H1 (cell line): ENCODE measurements at regions not wholly inside any gene's neighbourhood (a gene's known extent, or its start where the extent isn't known, plus 50 kb on each side); places are given as distances from the start of the nearest gene placed in this dataset.

Source experiments
- CTCF ChIA-PET: fragments of 300-600 bp; sonication (Branson Sonifier 250); formaldehyde crosslinking; loops from one replicate; lab custom pipeline; 2021; ENCODE audit not compliant: partially characterized antibody; lab: Charles Lee
- POLR2A ChIA-PET: fragments of 300-600 bp; sonication (Branson Sonifier 250); formaldehyde crosslinking; loops from one replicate; lab custom pipeline; 2021; ENCODE audit warnings: inconsistent platforms; ENCODE audit not compliant: partially characterized antibody; lab: Charles Lee
- DNase-seq, 2 experiments: peaks; one replicate each; pipeline versions ENCODE4 v3.0.0 to v3.0.0-alpha.2; 2010 to 2022; ENCODE audit warnings: low spot score in 2 of 2, low read depth in 1 of 2, mixed read lengths in 1 of 2
- FAIRE-seq: peaks from 2 replicates; lab custom pipeline; 2011; peaks lifted over from hg19 to GRCh38; lab: Jason Lieb, UNC
- H2AFZ ChIP-seq: 2 replicates; pipeline ENCODE4 v1.8.1; 2012; ENCODE audit warnings: low read length, inconsistent platforms
- H2AK5ac ChIP-seq: 2 replicates; pipeline ENCODE4 v1.6.1; 2013; ENCODE audit warnings: low read depth, low read length
- H2BK120ac ChIP-seq: replicated peaks from 2 replicates; pipeline ENCODE3; 2013; ENCODE audit warnings: low read depth, low read length, inconsistent platforms
- H2BK12ac ChIP-seq: 2 replicates; pipeline ENCODE4 v1.6.1; 2013; ENCODE audit warnings: low read depth, low read length
- H2BK15ac ChIP-seq: 2 replicates; pipeline ENCODE4 v1.6.1; 2013; ENCODE audit warnings: low read length
- H2BK20ac ChIP-seq: 2 replicates; pipeline ENCODE4 v1.6.1; 2013; ENCODE audit warnings: low read length
- H2BK5ac ChIP-seq: 2 replicates; pipeline ENCODE4 v1.6.1; 2013; ENCODE audit warnings: low read depth, low read length
- H3K14ac ChIP-seq: 2 replicates; pipeline ENCODE4 v1.6.1; 2013; ENCODE audit warnings: inconsistent platforms; ENCODE audit not compliant: insufficient read length
- H3K18ac ChIP-seq: 2 replicates; pipeline ENCODE4 v1.6.1; 2013; ENCODE audit warnings: low read length; ENCODE audit errors: extremely low read depth
- H3K23ac ChIP-seq: 2 replicates; pipeline ENCODE4 v1.6.1; 2013; ENCODE audit warnings: inconsistent platforms; ENCODE audit not compliant: insufficient read length
- H3K23me2 ChIP-seq: 2 replicates; pipeline ENCODE4 v1.6.1; 2013; ENCODE audit warnings: low read depth, low read length
- H3K27ac ChIP-seq: 2 replicates; pipeline ENCODE4 v1.6.1; 2011; ENCODE audit warnings: low read depth, low read length, inconsistent platforms
- H3K27me3 ChIP-seq, 4 experiments: replicated peaks in 1 of 4; 1 replicate in 1 of 4; 2 replicates in 3 of 4; pipeline versions ENCODE4 v1.6.1 to v1.8.1; 2011 to 2013; ENCODE audit warnings: low read length in 3 of 4, mild to moderate bottlenecking in 3 of 4, inconsistent platforms in 2 of 4, mixed read lengths in 2 of 4, moderate library complexity in 1 of 4; ENCODE audit not compliant: control insufficient read depth in 3 of 4, insufficient read depth in 3 of 4; ENCODE audit errors: extremely low read depth in 1 of 4
- H3K36me3 ChIP-seq, 4 experiments: 2 replicates each; pipeline versions ENCODE4 v1.6.1 to v1.8.1; 2011 to 2013; ENCODE audit warnings: mild to moderate bottlenecking in 4 of 4, low read length in 3 of 4, moderate library complexity in 2 of 4, control low read depth in 1 of 4, inconsistent platforms in 1 of 4; ENCODE audit not compliant: insufficient read depth in 4 of 4, control insufficient read depth in 2 of 4
- H3K4ac ChIP-seq: replicated peaks from 2 replicates; pipeline ENCODE3; 2013; ENCODE audit warnings: low read length, low read depth, mixed read lengths, inconsistent platforms; ENCODE audit not compliant: insufficient read length
- H3K4me1 ChIP-seq, 4 experiments: replicated peaks in 1 of 4; 1 replicate in 1 of 4; 2 replicates in 3 of 4; pipeline versions ENCODE4 v1.6.1 to v1.8.1; 2011 to 2013; ENCODE audit warnings: low read length in 3 of 4, inconsistent platforms in 2 of 4, mixed read lengths in 1 of 4; ENCODE audit not compliant: insufficient read depth in 4 of 4, control insufficient read depth in 3 of 4
- H3K4me2 ChIP-seq, 2 experiments: 2 replicates each; pipeline versions ENCODE4 v1.6.1 to v1.8.1; 2011 to 2013; ENCODE audit warnings: low read depth in 2 of 2, low read length in 2 of 2, control low read depth in 1 of 2, inconsistent platforms in 1 of 2, mild to moderate bottlenecking in 1 of 2; ENCODE audit not compliant: insufficient read depth in 1 of 2
- H3K4me3 ChIP-seq, 4 experiments: fragments of 200-600, 300-600 bp in 1 of 4; sonication (generic), shearing (Covaris generic), sonication (Bioruptor Twin) in 1 of 4; 2 replicates each; pipeline versions ENCODE4 v1.5.1 to v1.8.1; 2011 to 2016; ENCODE audit warnings: low read length in 4 of 4, low read depth in 3 of 4, control low read depth in 2 of 4, inconsistent platforms in 2 of 4, mild to moderate bottlenecking in 2 of 4, mixed read lengths in 1 of 4, moderate library complexity in 1 of 4; ENCODE audit not compliant: insufficient read depth in 2 of 4; ENCODE audit errors: extremely low read depth in 1 of 4
- H3K56ac ChIP-seq: replicated peaks from 2 replicates; pipeline ENCODE3; 2013; ENCODE audit warnings: low read depth, mild to moderate bottlenecking, mixed read lengths, low read length, inconsistent platforms; ENCODE audit not compliant: insufficient read length
- H3K79me1 ChIP-seq: 2 replicates; pipeline ENCODE4 v1.6.1; 2013; ENCODE audit warnings: low read depth, low read length, control low read depth
- H3K79me2 ChIP-seq, 2 experiments: 2 replicates each; pipeline versions ENCODE4 v1.6.1 to v1.8.1; 2012 to 2013; ENCODE audit warnings: low read length in 2 of 2, mild to moderate bottlenecking in 2 of 2, inconsistent platforms in 1 of 2; ENCODE audit not compliant: insufficient read depth in 2 of 2, control insufficient read depth in 1 of 2
- H3K9ac ChIP-seq, 4 experiments: replicated peaks in 1 of 4; 1 replicate in 1 of 4; 2 replicates in 3 of 4; pipeline versions ENCODE4 v1.6.1 to v1.8.1; 2011 to 2013; ENCODE audit warnings: low read depth in 3 of 4, low read length in 3 of 4, control low read depth in 2 of 4, mild to moderate bottlenecking in 2 of 4, moderate library complexity in 2 of 4, inconsistent platforms in 1 of 4; ENCODE audit errors: extremely low read depth in 1 of 4
- H3K9me3 ChIP-seq, 2 experiments: 2 replicates each; pipeline versions ENCODE4 v1.6.1 to v1.8.1; 2012 to 2013; ENCODE audit warnings: mild to moderate bottlenecking in 2 of 2, moderate library complexity in 2 of 2, control low read depth in 1 of 2, inconsistent platforms in 1 of 2, low read depth in 1 of 2, low read length in 1 of 2, mixed read lengths in 1 of 2; ENCODE audit not compliant: insufficient read depth in 2 of 2
- H4K20me1 ChIP-seq, 2 experiments: replicated peaks in 1 of 2; 2 replicates each; pipeline versions ENCODE3 to v1.8.1; 2011 to 2013; ENCODE audit warnings: inconsistent platforms in 2 of 2, low read length in 2 of 2, mild to moderate bottlenecking in 1 of 2; ENCODE audit not compliant: insufficient read depth in 2 of 2, control insufficient read depth in 1 of 2
- H4K5ac ChIP-seq: 2 replicates; pipeline ENCODE4 v1.6.1; 2013; ENCODE audit warnings: low read length, low read depth, mixed read lengths, inconsistent platforms; ENCODE audit not compliant: insufficient read length
- H4K8ac ChIP-seq: 2 replicates; pipeline ENCODE4 v1.8.0; 2013; ENCODE audit warnings: mild to moderate bottlenecking, moderate library complexity, low read length, inconsistent platforms; ENCODE audit not compliant: insufficient read depth; ENCODE audit errors: extremely low read depth
- H4K91ac ChIP-seq: replicated peaks from 2 replicates; pipeline ENCODE3; 2013; ENCODE audit warnings: low read length, mixed read lengths, inconsistent platforms; ENCODE audit not compliant: insufficient read length
- CBX5 ChIP-seq: fragments of 300-800, 300-1000 bp; sonication (generic); IDR thresholded peaks from 2 replicates; pipeline ENCODE4 v1.7.1; 2016; ENCODE audit warnings: antibody characterized with exemption, low read length, low read depth
- E2F6 ChIP-seq: IDR thresholded peaks from 2 replicates; pipeline ENCODE4 v1.6.1; 2012; ENCODE audit warnings: inconsistent platforms
- EP300 ChIP-seq, 2 experiments: IDR thresholded peaks; 1 replicate in 1 of 2; 2 replicates in 1 of 2; pipeline ENCODE4 v1.6.1; 2011 to 2012; ENCODE audit warnings: low read depth in 2 of 2, low read length in 2 of 2, mild to moderate bottlenecking in 2 of 2, borderline replicate concordance in 1 of 2, inconsistent platforms in 1 of 2, moderate library complexity in 1 of 2
- GTF2F1 ChIP-seq: IDR thresholded peaks from 2 replicates; pipeline ENCODE4 v1.6.1; 2012; ENCODE audit warnings: low read depth, low read length, improper control_type of control experiment, borderline replicate concordance
- SP4 ChIP-seq: IDR thresholded peaks from 2 replicates; pipeline ENCODE4 v1.6.1; 2012; ENCODE audit warnings: low read length, inconsistent platforms
- TAF1 ChIP-seq: IDR thresholded peaks from 2 replicates; pipeline ENCODE4 v1.6.1; 2011; ENCODE audit warnings: mild to moderate bottlenecking, low read depth, low read length
- TEAD4 ChIP-seq: IDR thresholded peaks from 2 replicates; pipeline ENCODE4 v1.6.1; 2012; ENCODE audit warnings: low read depth, low read length, inconsistent platforms, mixed read lengths
- WGBS, 2 experiments: shearing (Covaris generic) in 1 of 2; methylation state at CpG; one replicate each; pipeline versions ENCODE4 v1.1.6 to v1.1.7; 2013 to 2015; ENCODE audit warnings: low lambda C conversion rate in 2 of 2, mixed read lengths in 2 of 2, inconsistent platforms in 1 of 2, low coverage in 1 of 2, missing lambda C conversion rate in 1 of 2; ENCODE audit not compliant: insufficient replicate concordance in 2 of 2, insufficient coverage in 1 of 2, insufficient read length in 1 of 2; ENCODE audit errors: extremely low coverage in 1 of 2, missing lambda C conversion rate in 1 of 2; 5-methylcytosine and 5-hydroxymethylcytosine counted together
- TF ChIP-seq, protein P1 (sequence below), 3 experiments: IDR thresholded peaks; 1 replicate in 2 of 3; 2 replicates in 1 of 3; pipeline versions ENCODE4 v1.5.1 to v1.6.1; 2011; ENCODE audit warnings: low read length in 3 of 3, mild to moderate bottlenecking in 3 of 3, inconsistent platforms in 2 of 3, low read depth in 1 of 3, moderate library complexity in 1 of 3; ENCODE audit not compliant: insufficient read depth in 1 of 3; ENCODE audit errors: control extremely low read depth in 1 of 3

DNA sequence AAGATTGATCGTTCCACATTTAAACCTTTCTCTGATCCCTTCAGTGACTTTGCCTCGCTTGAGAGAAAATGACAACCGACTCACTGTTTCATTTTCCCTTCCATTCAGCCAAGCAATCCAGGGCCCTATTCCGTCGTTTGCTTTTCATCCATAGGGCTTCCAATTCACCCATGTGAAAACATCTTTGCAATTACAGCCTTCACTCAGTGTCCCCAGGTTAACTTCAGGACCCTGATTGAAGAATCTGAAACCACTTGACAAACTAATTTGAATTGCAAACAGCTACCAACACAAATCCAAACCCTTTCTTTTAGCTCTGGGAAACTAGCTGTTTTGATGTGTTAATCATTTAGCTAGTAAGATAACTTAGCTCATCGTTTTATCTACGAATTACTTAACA lies 120.2 kb upstream of the FAM9C start:
- no peak overlapping the region for H2AK5ac ChIP-seq
- peak overlapping the region in 2 of 4 experiments; percentile 11 to 41; a peak in 2 of 8 replicates for H3K4me3 ChIP-seq
- H2BK5ac ChIP-seq: no peak overlapping the region
- CTCF ChIA-PET: interaction anchor here (0.9 to 1.3 kb wide), 3 partner anchors 141 to 219 kb away, joined by 3 to 4 read pairs (median 3); no protein-coding TSS in a partner anchor
- no peak overlapping the region for H2BK20ac ChIP-seq
- no peak overlapping the region for H2BK12ac ChIP-seq
- H3K79me2 ChIP-seq: no peaks in the 10 kb centered on the region
- peaks cover 0 to 4% (median 1%) of the 10 kb centered on the region in 4 experiments; a peak in 3 of 7 replicates for H3K27me3 ChIP-seq
- H3K4ac ChIP-seq: no peak overlapping the region
- no peak overlapping the region for H3K56ac ChIP-seq
- H3K79me1 ChIP-seq: no peaks in the 10 kb centered on the region
- H4K91ac ChIP-seq: no peak overlapping the region
- H3K14ac ChIP-seq: no peak overlapping the region
- H4K5ac ChIP-seq: no peak overlapping the region
- peaks cover 0 to 12% (median 2%) of the 10 kb centered on the region in 4 experiments; a peak in 3 of 7 replicates for H3K4me1 ChIP-seq
- no peak for DNase-seq
- peak; percentile 80 for FAIRE-seq
- 14% methylated on average over 7 of the region's 7 CpGs; no CpG with 5 or more reads in 1 of the 2 experiments for WGBS, 2 experiments
- no peaks in the 10 kb centered on the region for H3K23me2 ChIP-seq
- H3K27ac ChIP-seq: no peak overlapping the region
- no peak overlapping the region for H2AFZ ChIP-seq
- H2BK120ac ChIP-seq: no peak overlapping the region
- H4K8ac ChIP-seq: no peak overlapping the region
- H3K9me3 ChIP-seq: no peaks in the 10 kb centered on the region
- POLR2A ChIA-PET: interaction anchor here (1.2 kb wide), 1 partner anchor 37 kb away, joined by 6 read pairs; no protein-coding TSS in a partner anchor
- H3K23ac ChIP-seq: no peak overlapping the region
- no peaks in the 10 kb centered on the region for H3K36me3 ChIP-seq
- no peak overlapping the region for H2BK15ac ChIP-seq
- H3K4me2 ChIP-seq: peak overlapping the region; percentile 48 to 53; a peak in 3 of 4 replicates
- H3K9ac ChIP-seq: no peak overlapping the region
- H4K20me1 ChIP-seq: no peaks in the 10 kb centered on the region
- no peak overlapping the region for H3K18ac ChIP-seq
- no peak for TF ChIP-seq CBX5
- no peak for TF ChIP-seq SP4
- no peak for TF ChIP-seq TAF1
- TF ChIP-seq, protein P1, sequence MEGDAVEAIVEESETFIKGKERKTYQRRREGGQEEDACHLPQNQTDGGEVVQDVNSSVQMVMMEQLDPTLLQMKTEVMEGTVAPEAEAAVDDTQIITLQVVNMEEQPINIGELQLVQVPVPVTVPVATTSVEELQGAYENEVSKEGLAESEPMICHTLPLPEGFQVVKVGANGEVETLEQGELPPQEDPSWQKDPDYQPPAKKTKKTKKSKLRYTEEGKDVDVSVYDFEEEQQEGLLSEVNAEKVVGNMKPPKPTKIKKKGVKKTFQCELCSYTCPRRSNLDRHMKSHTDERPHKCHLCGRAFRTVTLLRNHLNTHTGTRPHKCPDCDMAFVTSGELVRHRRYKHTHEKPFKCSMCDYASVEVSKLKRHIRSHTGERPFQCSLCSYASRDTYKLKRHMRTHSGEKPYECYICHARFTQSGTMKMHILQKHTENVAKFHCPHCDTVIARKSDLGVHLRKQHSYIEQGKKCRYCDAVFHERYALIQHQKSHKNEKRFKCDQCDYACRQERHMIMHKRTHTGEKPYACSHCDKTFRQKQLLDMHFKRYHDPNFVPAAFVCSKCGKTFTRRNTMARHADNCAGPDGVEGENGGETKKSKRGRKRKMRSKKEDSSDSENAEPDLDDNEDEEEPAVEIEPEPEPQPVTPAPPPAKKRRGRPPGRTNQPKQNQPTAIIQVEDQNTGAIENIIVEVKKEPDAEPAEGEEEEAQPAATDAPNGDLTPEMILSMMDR (IDR thresholded peaks at IDR 0.05; ENCODE audit: control extremely low read depth in 1 of 3, insufficient read depth in 1 of 3, low read depth in 1 of 3, low read length in 3 of 3): no peak
- TF ChIP-seq E2F6: no peak
- TF ChIP-seq GTF2F1: no peak
- TF ChIP-seq EP300 (IDR thresholded peaks at IDR 0.05; ENCODE audit: borderline replicate concordance in 1 of 2, low read depth in 2 of 2, low read length in 2 of 2): no peak
- TF ChIP-seq TEAD4: no peak
